Neural progenitor cell (in vitro differentiated cells): ENCODE measurements at regions not wholly inside any gene's neighbourhood (a gene's known extent, or its start where the extent isn't known, plus 50 kb on each side); places are given as distances from the start of the nearest gene placed in this dataset.

Experiments
- EZH2phosphoT487 ChIP-seq: fragments of 200-600 bp; sonication (generic); IDR thresholded peaks from 2 replicates; pipeline ENCODE4 v1.6.1; 2017; ENCODE audit warnings: antibody characterized with exemption
- TF ChIP-seq, protein P1 (sequence below): fragments of 200-600 bp; sonication (generic); IDR thresholded peaks from 2 replicates; pipeline ENCODE4 v1.5.1; 2017; ENCODE audit warnings: antibody characterized with exemption, mild to moderate bottlenecking

DNA sequence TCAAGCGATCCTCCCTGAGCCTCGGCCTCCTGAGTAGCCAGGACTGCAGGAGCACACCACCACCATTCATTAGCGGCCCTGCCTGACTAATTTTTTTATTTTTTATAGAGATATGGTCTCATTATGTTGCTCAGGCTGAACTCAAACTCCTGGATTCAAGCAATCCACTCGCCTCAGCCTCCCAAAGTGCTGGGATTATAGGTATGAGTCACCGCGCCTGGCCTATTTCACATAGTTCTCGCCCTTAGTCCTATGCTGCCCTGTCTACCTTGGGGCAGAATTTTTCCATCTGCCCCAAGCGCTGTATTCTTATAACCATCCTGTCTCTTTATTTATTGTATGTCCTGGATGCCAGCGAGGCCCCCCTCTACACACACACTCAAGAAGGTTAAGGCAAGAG is 50.9 kb upstream of the BCL2L14 start:
- TF ChIP-seq, protein P1, sequence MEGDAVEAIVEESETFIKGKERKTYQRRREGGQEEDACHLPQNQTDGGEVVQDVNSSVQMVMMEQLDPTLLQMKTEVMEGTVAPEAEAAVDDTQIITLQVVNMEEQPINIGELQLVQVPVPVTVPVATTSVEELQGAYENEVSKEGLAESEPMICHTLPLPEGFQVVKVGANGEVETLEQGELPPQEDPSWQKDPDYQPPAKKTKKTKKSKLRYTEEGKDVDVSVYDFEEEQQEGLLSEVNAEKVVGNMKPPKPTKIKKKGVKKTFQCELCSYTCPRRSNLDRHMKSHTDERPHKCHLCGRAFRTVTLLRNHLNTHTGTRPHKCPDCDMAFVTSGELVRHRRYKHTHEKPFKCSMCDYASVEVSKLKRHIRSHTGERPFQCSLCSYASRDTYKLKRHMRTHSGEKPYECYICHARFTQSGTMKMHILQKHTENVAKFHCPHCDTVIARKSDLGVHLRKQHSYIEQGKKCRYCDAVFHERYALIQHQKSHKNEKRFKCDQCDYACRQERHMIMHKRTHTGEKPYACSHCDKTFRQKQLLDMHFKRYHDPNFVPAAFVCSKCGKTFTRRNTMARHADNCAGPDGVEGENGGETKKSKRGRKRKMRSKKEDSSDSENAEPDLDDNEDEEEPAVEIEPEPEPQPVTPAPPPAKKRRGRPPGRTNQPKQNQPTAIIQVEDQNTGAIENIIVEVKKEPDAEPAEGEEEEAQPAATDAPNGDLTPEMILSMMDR: no peak
- no peak for TF ChIP-seq EZH2phosphoT487
